DND-41 (cell line): ENCODE measurements at regions not wholly inside any gene's neighbourhood (a gene's known extent, or its start where the extent isn't known, plus 50 kb on each side); places are given as distances from the start of the nearest gene placed in this dataset.

ENCODE experiments used
- CTCF ChIP-seq: IDR thresholded peaks from 2 replicates; pipeline ENCODE4 v1.5.1; 2012; ENCODE audit warnings: borderline replicate concordance, low read length, moderate library complexity, mild to moderate bottlenecking; ENCODE audit not compliant: poor library complexity, severe bottlenecking; ENCODE audit errors: extremely low read depth
- EZH2 ChIP-seq: IDR thresholded peaks from 3 replicates; pipeline ENCODE4 v1.6.1; 2012; ENCODE audit warnings: borderline replicate concordance, low read depth, mild to moderate bottlenecking, moderate library complexity, low read length, inconsistent platforms; ENCODE audit not compliant: severe bottlenecking

GRCh38 chr9:89891221-89891590 lies 286.4 kb downstream of the GADD45G start:
- TF ChIP-seq CTCF, result no peak
- TF ChIP-seq EZH2, result no peak
